Lung (tissue), 11 donors: ENCODE measurements at regions not wholly inside any gene's neighbourhood (a gene's known extent, or its start where the extent isn't known, plus 50 kb on each side); places are given as distances from the start of the nearest gene placed in this dataset.

Source experiments
- ATAC-seq: fragments of 200-7000 bp; cut with Tn5 transposase; one replicate; pipeline ENCODE4 v1.9.1; 2020; ENCODE audit warnings: moderate number of reproducible peaks; ENCODE audit not compliant: insufficient read depth, low FRiP score
- DNase-seq, 3 donors: peaks; one replicate each; pipeline ENCODE4 v3.0.0-alpha.2; 2013 to 2017
- H3K27ac ChIP-seq, 2 donors: one replicate each; pipeline ENCODE4 v1.5.1; 2013; ENCODE audit warnings: mild to moderate bottlenecking in 2 of 2, moderate library complexity in 2 of 2, control low read depth in 1 of 2, inconsistent platforms in 1 of 2, low read depth in 1 of 2, low read length in 1 of 2
- H3K27me3 ChIP-seq, 3 donors: one replicate each; pipeline ENCODE4 v1.5.1; 2013; ENCODE audit warnings: low read length in 2 of 3; ENCODE audit not compliant: control insufficient read depth in 3 of 3, insufficient read depth in 3 of 3
- H3K36me3 ChIP-seq, 4 donors: one replicate each; pipeline ENCODE4 v1.5.1; 2013; ENCODE audit warnings: low read length in 4 of 4, mild to moderate bottlenecking in 1 of 4, moderate library complexity in 1 of 4; ENCODE audit not compliant: control insufficient read depth in 4 of 4, insufficient read depth in 4 of 4
- H3K4me1 ChIP-seq, 5 donors: one replicate each; pipeline ENCODE4 v1.5.1; 2013; ENCODE audit warnings: low read length in 5 of 5, mild to moderate bottlenecking in 2 of 5, moderate library complexity in 1 of 5; ENCODE audit not compliant: control insufficient read depth in 5 of 5, insufficient read depth in 5 of 5
- H3K4me3 ChIP-seq: one replicate; pipeline ENCODE4 v1.5.1; 2013; ENCODE audit warnings: mild to moderate bottlenecking, control low read depth, moderate library complexity
- H3K9ac ChIP-seq, 2 donors: one replicate each; pipeline ENCODE4 v1.5.1; 2013; ENCODE audit warnings: low read length in 2 of 2, control low read depth in 1 of 2; ENCODE audit not compliant: insufficient read depth in 1 of 2
- H3K9me3 ChIP-seq, 4 donors: one replicate each; pipeline ENCODE4 v1.5.1; 2013; ENCODE audit warnings: low read length in 3 of 4, mild to moderate bottlenecking in 1 of 4, moderate library complexity in 1 of 4; ENCODE audit not compliant: control insufficient read depth in 4 of 4, insufficient read depth in 3 of 4
- CTCF ChIP-seq: IDR thresholded peaks from 2 replicates; pipeline ENCODE4 v1.5.1; 2012; ENCODE audit warnings: mild to moderate bottlenecking; ENCODE audit errors: control extremely low read depth, extremely low read depth
- WGBS, 2 donors: extraction: QIAGEN DNeasy Blood & Tissue Kit; methylation state at CpG; one replicate each; pipeline ENCODE4 v1.1.7; 2013; 5-methylcytosine and 5-hydroxymethylcytosine counted together
- donor health status: control.
- donor health status: control.
- donor health status: Bipolar disorder and iron deficiency.
- donor health status: healthy.
- donor health status: DM: yes; HTN: yes; CAD: no.

GRCh38 chr5:67699560-67699959 is 503.0 kb upstream of the CD180 start:
- no peak overlapping the region for H3K27ac ChIP-seq
- no peaks in the 10 kb centered on the region for H3K27me3 ChIP-seq
- H3K4me1 ChIP-seq = peaks cover 0 to under 1% (median 0%) of the 10 kb centered on the region in 5 donors
- no peak overlapping the region for H3K9ac ChIP-seq
- ATAC-seq = no peak
- no peak for DNase-seq
- H3K4me3 ChIP-seq = no peak overlapping the region
- H3K9me3 ChIP-seq = peaks cover 0 to 6% (median 1%) of the 10 kb centered on the region in 4 donors
- no peaks in the 10 kb centered on the region for H3K36me3 ChIP-seq
- no peak for TF ChIP-seq CTCF

GRCh38 chr5:67696446-67696845 is 499.8 kb upstream of the CD180 start:
- Histone ChIP-seq H3K27me3 (no peaks in the 10 kb centered on the region), H3K4me1 (peaks cover 0 to 8% (median 0%) of the 10 kb centered on the region in 5 donors), H3K27ac (no peak overlapping the region), H3K9ac (no peak overlapping the region), H3K36me3 (no peaks in the 10 kb centered on the region), H3K4me3 (no peak overlapping the region), H3K9me3 (no peaks in the 10 kb centered on the region)
- no peak for ATAC-seq
- no peak for DNase-seq
- TF ChIP-seq CTCF = no peak
- WGBS, 2 donors = 88% methylated on average over 1 of the region's 1 CpG

GRCh38 chr5:67695369-67695768 is 498.8 kb upstream of the CD180 start:
- Histone ChIP-seq H3K4me1 (peaks cover 0 to 8% (median 0%) of the 10 kb centered on the region in 5 donors), H3K9me3 (no peaks in the 10 kb centered on the region), H3K27ac (peak overlapping the region in 1 of 2 donors; percentile 72), H3K27me3 (no peaks in the 10 kb centered on the region), H3K9ac (no peak overlapping the region), H3K36me3 (no peaks in the 10 kb centered on the region), H3K4me3 (no peak overlapping the region)
- ATAC-seq = no peak
- DNase-seq = no peak
- 81 to 93% methylated on average over 1 of the region's 1 CpG for WGBS, 2 donors
- TF ChIP-seq CTCF = no peak

GRCh38 chr5:67694810-67695191 is 498.2 kb upstream of the CD180 start:
- 86 to 87% methylated on average over 3 of the region's 3 CpGs for WGBS, 2 donors
- no peak for TF ChIP-seq CTCF
- Histone ChIP-seq H3K27me3 (no peaks in the 10 kb centered on the region), H3K4me3 (no peak overlapping the region), H3K9me3 (no peaks in the 10 kb centered on the region), H3K27ac (peak overlapping the region in 1 of 2 donors; percentile 72), H3K4me1 (peaks cover 0 to 8% (median 0%) of the 10 kb centered on the region in 5 donors), H3K36me3 (no peaks in the 10 kb centered on the region), H3K9ac (no peak overlapping the region)
- DNase-seq (peak in 2 of 3 donors; percentile 13 to 15), ATAC-seq (no peak)
